HG02798 (cell line): ENCODE measurements at regions not wholly inside any gene's neighbourhood (a gene's known extent, or its start where the extent isn't known, plus 50 kb on each side); places are given as distances from the start of the nearest gene placed in this dataset.

Experiments used
- ATAC-seq: cut with Tn5 transposase; IDR thresholded peaks from one replicate; pipeline ENCODE4 v1.9.1; 2021; ENCODE audit warnings: mild to moderate bottlenecking; ENCODE audit not compliant: unreplicated experiment, poor library complexity

GRCh38 chr3:152095472-152095871 is 173.3 kb upstream of the MBNL1 start:
- ATAC-seq = no peak

GRCh38 chr3:152096280-152096906 is 172.3 kb upstream of the MBNL1 start:
- no peak for ATAC-seq

DNA sequence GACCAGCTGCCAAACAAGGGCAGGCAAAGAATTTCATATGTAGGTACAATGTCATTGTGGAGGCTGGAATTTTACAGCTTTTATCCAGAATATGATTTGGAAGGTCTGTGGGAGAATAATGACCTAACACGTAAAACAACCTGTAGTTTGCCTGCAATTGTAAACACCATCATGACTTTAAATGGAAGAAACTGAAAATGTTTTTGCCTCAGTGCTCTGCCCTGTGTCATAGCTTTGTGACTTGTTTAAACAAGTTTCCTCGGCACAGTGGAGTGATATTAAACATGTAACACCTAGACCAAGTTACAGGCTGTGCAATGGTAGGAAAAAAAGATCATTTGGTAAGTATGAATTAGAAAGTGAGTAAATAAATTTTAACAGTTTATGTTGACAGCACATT is 171.6 kb upstream of the MBNL1 start:
- no peak for ATAC-seq

DNA sequence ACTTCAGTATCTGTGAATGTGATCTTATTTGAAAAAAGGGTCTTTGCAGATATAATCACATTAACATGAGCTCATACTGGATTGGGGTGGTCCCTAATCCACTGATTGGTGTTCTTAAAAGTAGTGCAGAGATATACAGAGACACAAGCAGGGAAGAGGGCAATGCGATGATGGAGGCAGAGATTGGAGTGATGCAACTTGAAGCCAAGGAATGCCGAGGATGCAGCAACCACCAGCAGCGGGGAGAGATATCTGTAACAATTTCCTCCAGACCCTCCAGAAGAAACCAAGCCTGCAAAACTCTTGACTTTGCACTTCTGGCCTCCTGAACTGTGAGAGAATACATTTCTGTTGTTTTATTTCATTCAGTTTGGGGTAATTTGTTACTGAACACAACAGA is 171.0 kb upstream of the MBNL1 start:
- ATAC-seq = no peak

DNA sequence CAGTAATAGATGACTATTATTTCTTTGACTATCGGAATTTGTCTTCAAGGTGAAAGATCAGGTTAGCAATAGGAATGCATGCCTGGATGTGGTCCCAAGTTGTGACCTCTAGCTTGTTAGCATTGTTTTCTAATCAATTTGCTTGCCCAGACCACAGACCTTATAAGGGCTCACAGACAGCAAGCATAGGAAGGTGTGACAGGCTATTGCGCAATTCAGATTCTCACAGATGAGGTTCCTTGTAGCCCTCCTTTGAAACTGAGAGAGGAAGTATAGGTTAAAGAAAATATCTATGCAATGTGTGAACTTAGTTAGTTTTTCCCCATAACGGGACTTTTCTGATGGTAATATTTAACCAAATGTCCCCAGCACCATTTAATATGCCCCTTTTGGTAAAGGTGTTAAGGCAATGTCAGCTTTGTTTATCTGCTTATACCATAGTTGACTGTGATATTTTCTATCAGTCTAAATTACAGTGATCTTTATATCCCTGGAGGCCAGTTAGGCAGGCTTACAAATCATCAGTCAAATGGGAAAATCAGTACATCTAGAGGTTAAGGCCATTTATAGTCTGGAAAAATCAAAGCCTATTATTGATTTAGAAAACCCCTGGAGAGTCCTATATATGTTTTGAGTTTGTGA is 168.1 kb upstream of the MBNL1 start:
- peak; percentile 99 for ATAC-seq

GRCh38 chr3:152102410-152102809 is 166.3 kb upstream of the MBNL1 start:
- no peak for ATAC-seq

- no peak for ATAC-seq
Observed at GRCh38 chr3:152103257-152103656, 165.5 kb upstream of the MBNL1 start.

GRCh38 chr3:152104847-152105415 is 163.8 kb upstream of the MBNL1 start:
- no peak for ATAC-seq

- no peak for ATAC-seq
Observed at GRCh38 chr3:152105446-152105845, 163.3 kb upstream of the MBNL1 start.

DNA sequence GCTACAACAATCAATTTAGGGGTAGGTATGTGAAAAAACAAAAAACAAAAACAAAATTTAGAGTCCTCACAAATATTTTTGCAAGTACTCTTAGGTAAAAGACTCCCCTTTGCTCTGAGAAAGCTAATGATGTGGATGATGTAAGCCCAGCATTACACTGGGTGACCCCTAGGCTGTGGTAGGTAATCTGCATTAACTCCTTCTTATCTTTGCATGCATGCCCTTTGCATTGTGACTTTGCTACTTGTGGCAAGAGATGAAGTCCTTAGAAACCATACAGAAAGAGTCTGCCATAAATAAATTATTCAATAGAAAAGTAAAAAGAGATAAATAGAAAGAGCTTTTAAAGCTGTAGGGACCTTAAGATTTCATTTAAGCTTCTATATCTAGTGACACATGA is 159.7 kb upstream of the MBNL1 start:
- no peak for ATAC-seq

GRCh38 chr3:152113413-152113812 is 155.3 kb upstream of the MBNL1 start:
- no peak for ATAC-seq

GRCh38 chr3:152113992-152114651 is 154.6 kb upstream of the MBNL1 start:
- no peak for ATAC-seq

DNA sequence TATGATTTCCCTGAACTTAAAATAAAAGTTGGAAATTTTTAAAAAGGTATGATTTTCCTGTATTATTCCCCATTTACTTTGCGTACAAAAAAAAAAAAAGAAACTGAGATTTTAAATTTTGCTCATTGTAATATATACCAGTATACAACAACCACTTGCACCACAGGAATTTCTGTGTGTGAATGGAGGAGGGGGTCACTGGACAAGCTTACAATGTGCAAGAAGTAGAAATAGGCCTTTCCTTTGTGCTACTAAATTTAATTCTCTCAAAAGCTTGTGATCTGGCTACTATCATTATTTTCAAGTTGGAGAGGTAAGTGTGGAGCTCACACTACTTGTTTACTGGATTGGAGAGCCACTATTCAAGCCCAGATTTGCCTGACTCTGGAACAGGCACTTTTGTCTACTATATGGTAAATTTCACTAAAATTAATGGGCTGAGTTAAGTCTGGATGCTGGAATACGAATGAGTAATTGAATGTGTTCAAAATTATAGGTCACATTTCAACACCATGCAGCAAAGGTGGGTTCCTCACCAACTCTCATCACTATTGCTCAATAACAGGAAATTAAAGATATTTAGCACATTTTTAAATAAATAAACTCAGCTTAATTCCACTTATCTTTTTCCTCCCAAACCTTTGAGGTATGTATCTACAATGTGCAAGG is 148.0 kb upstream of the MBNL1 start:
- no peak for ATAC-seq

- ATAC-seq = no peak
Observed at GRCh38 chr3:152121270-152121636, 147.5 kb upstream of the MBNL1 start.

DNA sequence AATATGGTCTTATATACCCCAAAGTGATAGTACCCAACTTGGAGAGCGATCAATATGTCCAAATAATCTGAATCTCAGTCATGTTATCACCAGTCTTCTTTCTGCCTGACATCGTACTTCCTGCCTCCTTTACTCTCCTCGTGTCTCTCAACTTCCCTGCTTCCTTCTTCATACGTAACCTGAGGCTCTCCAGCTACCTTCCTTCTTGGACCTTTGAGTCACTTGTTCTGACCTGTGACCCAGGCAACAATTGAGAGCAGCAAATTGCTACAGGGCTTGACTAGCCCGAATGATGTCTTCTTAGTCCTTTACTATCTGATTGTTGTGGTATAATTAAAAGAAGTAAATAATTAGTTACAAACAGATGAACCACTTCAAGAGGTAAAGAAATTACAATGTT is 145.9 kb upstream of the MBNL1 start:
- no peak for ATAC-seq

DNA sequence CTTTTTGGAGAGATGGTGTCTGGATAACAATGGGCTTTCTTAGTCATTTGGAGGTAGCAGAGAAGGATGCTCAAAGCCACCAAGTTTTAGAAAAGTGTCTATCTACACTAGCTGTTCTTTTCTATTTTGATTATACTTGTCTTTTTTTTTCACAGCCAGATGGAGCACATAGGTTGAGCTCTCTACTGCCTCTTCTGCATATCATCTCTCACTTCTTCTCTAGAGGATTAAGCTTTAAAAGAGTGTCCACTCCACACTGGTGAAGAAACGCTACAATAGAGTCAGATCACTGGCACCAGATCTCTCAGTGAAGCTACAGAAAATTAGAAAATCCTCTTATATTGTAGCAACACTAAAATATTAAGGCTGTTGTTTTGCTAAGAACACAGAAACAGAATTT is 145.3 kb upstream of the MBNL1 start:
- ATAC-seq = no peak

GRCh38 chr3:152126260-152126659 is 142.5 kb upstream of the MBNL1 start:
- ATAC-seq = no peak

DNA sequence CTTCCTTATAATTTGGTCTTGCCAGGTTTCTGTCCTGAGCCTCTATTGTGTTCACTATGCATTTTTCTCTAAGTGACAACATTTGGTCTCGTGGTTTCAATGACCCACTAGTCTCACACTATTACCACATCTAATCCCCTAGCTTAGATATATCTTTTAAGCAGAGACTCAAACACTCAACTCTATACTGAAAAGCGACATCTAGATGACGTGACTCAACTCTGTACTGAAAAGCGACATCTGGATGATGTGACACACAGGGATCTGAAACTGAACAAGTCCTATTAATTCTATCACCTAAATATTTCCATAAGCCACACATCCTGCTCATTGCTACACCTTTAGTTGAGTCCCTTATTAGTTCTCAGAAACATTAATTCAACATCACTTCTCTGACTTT is 141.7 kb upstream of the MBNL1 start:
- peak; percentile 98 for ATAC-seq

DNA sequence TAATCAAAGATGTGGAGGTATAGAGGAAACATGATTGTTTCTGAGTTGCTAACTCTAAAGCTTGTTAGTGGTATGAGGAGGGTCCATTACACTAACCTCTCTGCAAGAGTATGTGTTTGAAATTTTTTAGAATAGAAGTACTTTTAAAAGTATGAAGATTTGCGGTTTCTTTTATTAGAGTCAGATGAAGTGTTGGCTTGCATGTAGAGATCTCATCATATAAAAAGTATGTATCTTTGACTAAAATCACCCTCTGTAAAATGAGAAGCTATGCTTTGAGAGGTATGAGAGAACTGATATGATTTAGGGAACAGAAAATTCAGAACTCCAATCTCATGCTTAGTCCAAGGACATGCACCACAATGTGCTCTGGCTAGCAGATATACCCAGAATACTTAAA is 140.4 kb upstream of the MBNL1 start:
- ATAC-seq = no peak

DNA sequence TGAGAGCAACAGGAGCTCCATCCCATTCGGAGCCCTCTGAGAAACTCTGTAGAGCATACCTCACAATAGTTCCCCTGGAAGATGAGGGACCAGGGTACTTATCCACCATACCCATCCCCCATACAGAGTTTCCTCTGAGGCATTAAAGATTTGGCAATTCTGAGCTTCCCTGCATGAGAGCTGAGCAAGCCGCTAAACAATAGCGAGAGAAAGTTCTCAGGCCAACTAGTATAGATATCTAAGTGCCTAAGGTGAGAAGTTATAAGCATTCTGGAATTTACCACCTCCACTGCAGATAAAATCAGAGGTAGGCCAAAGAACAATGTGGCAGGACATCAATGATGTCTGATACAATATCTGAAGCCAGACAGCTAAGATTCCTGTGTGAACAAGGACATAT is 129.1 kb upstream of the MBNL1 start:
- no peak for ATAC-seq

DNA sequence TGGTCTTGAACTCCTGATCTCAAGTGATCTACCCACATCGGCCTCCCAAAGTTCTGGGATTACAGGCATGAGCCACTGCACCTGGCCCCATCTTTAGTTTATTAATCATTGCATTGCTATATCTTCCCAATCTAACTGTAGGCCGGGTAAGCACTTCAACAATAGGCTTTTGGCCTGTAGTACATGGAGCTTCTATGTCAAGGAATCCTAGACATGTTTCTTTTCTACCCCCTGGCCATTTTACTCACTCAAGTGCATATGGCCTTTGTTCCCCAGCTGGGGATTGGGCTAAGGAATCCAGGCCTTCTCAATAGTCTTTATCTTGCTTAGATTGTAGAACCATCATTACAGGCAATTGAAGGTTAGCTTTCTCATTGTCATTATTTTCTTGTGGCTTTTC is 122.3 kb upstream of the MBNL1 start:
- no peak for ATAC-seq
